Activated CD8-positive, alpha-beta T cell treated with anti-CD3 and anti-CD28 coated beads for 36 hours (primary cell): ENCODE measurements at regions not wholly inside any gene's neighbourhood (a gene's known extent, or its start where the extent isn't known, plus 50 kb on each side); places are given as distances from the start of the nearest gene placed in this dataset.

ENCODE experiments used
- ATAC-seq: fragments of 200-7000 bp; cut with Tn5 transposase; one replicate; pipeline ENCODE4 v1.10.0; 2021; ENCODE audit warnings: mild to moderate bottlenecking, moderate library complexity
- CTCF ChIA-PET: fragments of 350-600 bp; sonication (Branson Sonifier 250); formaldehyde crosslinking; loops from one replicate; lab custom pipeline; 2021; ENCODE audit warnings: antibody characterized with exemption; lab: Charles Lee
- POLR2A ChIA-PET: fragments of 350-600 bp; sonication (Branson Sonifier 250); formaldehyde crosslinking; loops from one replicate; lab custom pipeline; 2021; ENCODE audit warnings: antibody characterized with exemption; lab: Charles Lee
- DNase-seq: peaks from one replicate; pipeline ENCODE4 v3.0.0-alpha.2; 2020
- H3K27ac Mint-ChIP-seq: one replicate; pipeline ENCODE4 v1.8.0; 2021; ENCODE audit warnings: mild to moderate bottlenecking, mixed read lengths
- H3K27me3 Mint-ChIP-seq: one replicate; pipeline ENCODE4 v1.8.0; 2021; ENCODE audit warnings: mixed read lengths
- H3K36me3 Mint-ChIP-seq: one replicate; pipeline ENCODE4 v1.8.0; 2021; ENCODE audit warnings: low read depth, mixed read lengths
- H3K4me1 Mint-ChIP-seq: one replicate; pipeline ENCODE4 v1.8.0; 2021; ENCODE audit warnings: low read depth, mixed read lengths
- H3K4me3 Mint-ChIP-seq: one replicate; pipeline ENCODE4 v1.8.0; 2021; ENCODE audit warnings: mild to moderate bottlenecking, moderate library complexity, mixed read lengths
- H3K9me3 Mint-ChIP-seq: one replicate; pipeline ENCODE4 v1.8.0; 2021; ENCODE audit warnings: mixed read lengths
- CTCF ChIP-seq: fragments of 200-600 bp; IDR thresholded peaks from one replicate; pipeline ENCODE4 v1.8.0; 2022; ENCODE audit warnings: antibody characterized with exemption, mild to moderate bottlenecking
- intact Hi-C: fragments of 100-400 bp; cut with micrococcal nuclease; formaldehyde crosslinking; loops from one replicate; pipeline ENCODE4 v1.10.0; 2022

DNA sequence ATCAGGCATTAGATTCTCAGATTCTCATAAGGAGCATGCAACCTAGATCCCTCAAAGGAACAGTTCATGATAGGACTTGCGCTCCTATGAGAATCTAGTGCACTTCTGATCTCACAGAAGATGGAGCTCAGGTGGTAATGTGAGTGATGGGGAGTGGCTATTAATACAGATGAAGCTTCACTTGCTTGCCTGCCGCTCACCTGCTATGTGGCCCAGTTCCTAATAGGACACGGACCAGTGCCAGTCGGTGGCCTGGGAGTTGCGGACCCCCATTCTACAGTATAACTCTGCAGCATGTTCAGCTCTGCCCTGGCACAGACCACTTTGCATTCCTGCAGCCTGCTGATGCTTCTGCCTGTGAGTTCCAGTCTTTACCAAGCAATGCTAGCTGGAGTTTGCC lies 581.3 kb upstream of the KLF4 start:
- H3K36me3 Mint-ChIP-seq: no peaks in the 10 kb centered on the region
- ChIA-PET CTCF (no interaction called here), POLR2A (interaction anchor here (0.7 kb wide), 1 partner anchor 29 kb away, joined by 4 read pairs; no protein-coding TSS in a partner anchor)
- H3K4me3 Mint-ChIP-seq: no peak overlapping the region
- H3K27ac Mint-ChIP-seq: no peak overlapping the region
- intact Hi-C loops: no loop called here
- H3K9me3 Mint-ChIP-seq: no peaks in the 10 kb centered on the region
- no peaks in the 10 kb centered on the region for H3K27me3 Mint-ChIP-seq
- no peak for ATAC-seq
- DNase-seq: no peak
- no peaks in the 10 kb centered on the region for H3K4me1 Mint-ChIP-seq
- TF ChIP-seq CTCF: no peak

- no peak for TF ChIP-seq CTCF
- DNase-seq (no peak), ATAC-seq (no peak)
- ChIA-PET POLR2A (no interaction called here), CTCF (interaction anchor here (0.5 kb wide), 1 partner anchor 249 kb away, joined by 3 read pairs; no protein-coding TSS in a partner anchor)
- intact Hi-C loops: no loop called here
- Mint-ChIP-seq H3K9me3 (no peaks in the 10 kb centered on the region), H3K27ac (no peak overlapping the region), H3K36me3 (no peaks in the 10 kb centered on the region), H3K4me1 (no peaks in the 10 kb centered on the region), H3K4me3 (no peak overlapping the region), H3K27me3 (no peaks in the 10 kb centered on the region)
Measured at GRCh38 chr9:108069991-108070390, 580.4 kb upstream of the KLF4 start.

DNA sequence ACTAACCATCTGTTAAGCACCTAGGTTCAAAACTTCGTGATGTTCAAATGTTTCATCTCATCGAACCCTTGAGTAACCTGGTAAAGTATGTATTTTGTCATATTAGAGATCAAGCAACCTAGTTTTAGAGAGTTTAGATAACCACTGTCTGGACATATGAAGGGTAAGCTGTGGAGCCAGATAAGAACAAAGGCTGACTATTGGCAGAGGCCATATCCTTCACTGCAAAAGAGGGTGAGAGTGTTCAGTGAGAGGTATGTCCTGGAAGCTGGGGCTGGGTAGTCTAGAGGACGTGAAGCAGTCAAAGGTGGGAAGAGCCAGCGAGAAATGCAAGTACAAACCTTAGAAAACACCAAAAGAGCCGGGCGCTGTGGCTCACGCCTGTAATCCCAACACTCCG lies 573.1 kb upstream of the KLF4 start:
- Mint-ChIP-seq H3K27me3 (no peaks in the 10 kb centered on the region), H3K4me1 (no peaks in the 10 kb centered on the region), H3K9me3 (peaks cover 2% of the 10 kb centered on the region), H3K36me3 (no peaks in the 10 kb centered on the region), H3K27ac (no peak overlapping the region), H3K4me3 (no peak overlapping the region)
- TF ChIP-seq CTCF: no peak
- ChIA-PET CTCF (no interaction called here), POLR2A (no interaction called here)
- DNase-seq: no peak
- intact Hi-C loops: no loop called here
- ATAC-seq: no peak

- DNase-seq (no peak), ATAC-seq (no peak)
- Mint-ChIP-seq H3K4me3 (no peak overlapping the region), H3K27me3 (no peaks in the 10 kb centered on the region), H3K9me3 (peaks cover 2% of the 10 kb centered on the region), H3K4me1 (no peaks in the 10 kb centered on the region), H3K36me3 (no peaks in the 10 kb centered on the region), H3K27ac (no peak overlapping the region)
- CTCF ChIA-PET: no interaction called here
- POLR2A ChIA-PET: no interaction called here
- intact Hi-C loops: no loop called here
- TF ChIP-seq CTCF: no peak
Measured at GRCh38 chr9:108060175-108060574, 570.6 kb upstream of the KLF4 start.

GRCh38 chr9:108058135-108058814 lies 568.7 kb upstream of the KLF4 start:
- no peak for ATAC-seq
- H3K9me3 Mint-ChIP-seq: peaks cover 2% of the 10 kb centered on the region
- intact Hi-C loops: no loop called here
- H3K27me3 Mint-ChIP-seq: no peaks in the 10 kb centered on the region
- no peak for TF ChIP-seq CTCF
- H3K27ac Mint-ChIP-seq: no peak overlapping the region
- H3K4me1 Mint-ChIP-seq: no peaks in the 10 kb centered on the region
- ChIA-PET POLR2A (no interaction called here), CTCF (no interaction called here)
- no peaks in the 10 kb centered on the region for H3K36me3 Mint-ChIP-seq
- no peak overlapping the region for H3K4me3 Mint-ChIP-seq
- DNase-seq: no peak
